AG09309 (cell line): ENCODE measurements at regions not wholly inside any gene's neighbourhood (a gene's known extent, or its start where the extent isn't known, plus 50 kb on each side); places are given as distances from the start of the nearest gene placed in this dataset.

ENCODE experiments used
- DNase-seq: peaks from one replicate; pipeline ENCODE4 v3.0.0-alpha.2; 2010; ENCODE audit warnings: low read depth
- H3K4me3 ChIP-seq: 2 replicates; pipeline ENCODE4 v1.5.1; 2011; ENCODE audit warnings: mild to moderate bottlenecking, low read depth, low read length, moderate library complexity; ENCODE audit not compliant: control insufficient read depth
- TF ChIP-seq, protein P1 (sequence below): IDR thresholded peaks from 2 replicates; pipeline ENCODE4 v1.5.1; 2011; ENCODE audit warnings: mild to moderate bottlenecking, low read depth, low read length, inconsistent platforms; ENCODE audit not compliant: insufficient read depth, control insufficient read depth; ENCODE audit errors: missing control alignments

DNA sequence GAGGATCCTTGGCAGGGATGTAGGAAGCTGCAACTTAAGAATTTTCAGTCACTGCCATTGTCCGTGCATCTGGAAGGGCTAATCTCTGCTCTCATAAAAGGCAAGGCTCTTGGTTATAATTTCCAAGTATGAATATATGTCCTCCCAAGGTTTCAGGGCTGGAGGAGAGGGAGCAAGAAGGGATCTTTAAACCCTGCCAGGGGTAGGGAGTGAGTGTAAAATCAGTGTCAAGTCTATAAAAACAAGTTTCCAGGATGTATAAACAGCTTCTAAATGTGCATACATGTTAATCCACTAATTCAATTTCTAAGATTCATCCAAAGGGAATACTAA lies 110.2 kb upstream of the CYRIA start:
- TF ChIP-seq, protein P1, sequence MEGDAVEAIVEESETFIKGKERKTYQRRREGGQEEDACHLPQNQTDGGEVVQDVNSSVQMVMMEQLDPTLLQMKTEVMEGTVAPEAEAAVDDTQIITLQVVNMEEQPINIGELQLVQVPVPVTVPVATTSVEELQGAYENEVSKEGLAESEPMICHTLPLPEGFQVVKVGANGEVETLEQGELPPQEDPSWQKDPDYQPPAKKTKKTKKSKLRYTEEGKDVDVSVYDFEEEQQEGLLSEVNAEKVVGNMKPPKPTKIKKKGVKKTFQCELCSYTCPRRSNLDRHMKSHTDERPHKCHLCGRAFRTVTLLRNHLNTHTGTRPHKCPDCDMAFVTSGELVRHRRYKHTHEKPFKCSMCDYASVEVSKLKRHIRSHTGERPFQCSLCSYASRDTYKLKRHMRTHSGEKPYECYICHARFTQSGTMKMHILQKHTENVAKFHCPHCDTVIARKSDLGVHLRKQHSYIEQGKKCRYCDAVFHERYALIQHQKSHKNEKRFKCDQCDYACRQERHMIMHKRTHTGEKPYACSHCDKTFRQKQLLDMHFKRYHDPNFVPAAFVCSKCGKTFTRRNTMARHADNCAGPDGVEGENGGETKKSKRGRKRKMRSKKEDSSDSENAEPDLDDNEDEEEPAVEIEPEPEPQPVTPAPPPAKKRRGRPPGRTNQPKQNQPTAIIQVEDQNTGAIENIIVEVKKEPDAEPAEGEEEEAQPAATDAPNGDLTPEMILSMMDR = no peak
- H3K4me3 ChIP-seq = no peak overlapping the region
- DNase-seq = no peak

DNA sequence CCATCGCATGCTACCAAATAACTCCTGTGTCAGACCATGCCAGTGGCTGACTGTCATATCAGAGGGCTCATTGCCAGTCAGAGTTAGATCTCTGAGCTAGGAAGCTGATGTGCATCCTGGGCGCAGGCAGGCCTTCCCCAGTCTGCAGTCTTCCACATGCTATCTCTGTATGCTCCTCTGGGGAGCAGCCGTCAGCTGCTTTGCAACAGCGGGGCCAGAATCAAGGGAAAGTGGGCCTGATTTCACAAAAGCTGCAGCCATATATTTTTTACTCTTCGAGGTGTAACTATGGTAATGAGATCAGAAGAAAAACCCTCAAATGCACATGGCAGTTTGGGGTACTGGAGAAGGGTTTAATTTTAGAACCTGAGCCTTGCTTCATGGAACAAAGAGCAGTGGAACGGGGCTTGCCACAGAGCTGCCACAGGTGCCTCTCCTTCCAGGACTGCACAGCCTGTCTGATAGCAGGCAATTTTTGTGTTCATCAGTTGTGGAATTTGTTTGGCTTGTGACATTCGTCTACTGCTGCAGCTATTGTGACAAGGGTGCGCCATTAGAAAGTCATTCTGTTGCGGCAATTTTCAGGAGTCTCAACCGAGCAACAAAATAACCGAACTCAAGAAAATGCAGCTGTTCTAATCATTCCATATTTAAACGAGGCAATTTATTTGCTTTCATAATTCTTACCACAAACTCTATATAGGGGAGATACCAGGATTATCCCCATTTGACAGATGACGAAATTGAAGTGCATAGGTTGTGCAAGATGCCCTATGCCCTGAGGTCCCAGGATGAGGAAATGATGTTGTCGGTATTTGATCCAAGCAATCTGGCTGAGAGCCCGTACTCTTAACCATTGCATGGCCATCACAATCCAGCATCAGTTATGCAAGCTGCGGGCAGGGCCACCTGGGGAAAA lies 109.6 kb upstream of the CYRIA start:
- DNase-seq = no peak
- TF ChIP-seq, protein P1 = peak; percentile 21

DNA sequence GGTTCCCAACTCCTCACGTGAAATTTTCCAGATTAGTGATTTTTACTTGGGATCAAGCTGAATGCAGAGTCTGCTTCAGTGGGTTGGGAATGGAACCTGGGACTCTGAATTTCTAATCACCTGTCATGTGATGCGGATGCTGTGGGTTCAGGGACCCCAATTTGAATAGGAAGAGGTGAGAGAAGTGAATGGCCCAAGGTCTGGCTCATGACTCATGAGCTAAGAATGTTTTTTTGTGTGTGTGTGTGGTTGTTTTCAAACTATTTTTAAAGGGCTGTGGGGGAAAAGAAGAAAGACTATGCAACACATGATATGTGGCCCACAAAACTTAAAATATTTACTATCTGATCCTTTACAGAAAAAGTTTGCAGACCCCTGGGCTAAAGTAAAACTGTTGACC lies 108.5 kb upstream of the CYRIA start:
- no peak for DNase-seq
- TF ChIP-seq, protein P1 = no peak
- no peak overlapping the region for H3K4me3 ChIP-seq

More for the DNA sequence above, 109.6 kb upstream of the CYRIA start:
- H3K4me3 ChIP-seq = no peak overlapping the region

DNA sequence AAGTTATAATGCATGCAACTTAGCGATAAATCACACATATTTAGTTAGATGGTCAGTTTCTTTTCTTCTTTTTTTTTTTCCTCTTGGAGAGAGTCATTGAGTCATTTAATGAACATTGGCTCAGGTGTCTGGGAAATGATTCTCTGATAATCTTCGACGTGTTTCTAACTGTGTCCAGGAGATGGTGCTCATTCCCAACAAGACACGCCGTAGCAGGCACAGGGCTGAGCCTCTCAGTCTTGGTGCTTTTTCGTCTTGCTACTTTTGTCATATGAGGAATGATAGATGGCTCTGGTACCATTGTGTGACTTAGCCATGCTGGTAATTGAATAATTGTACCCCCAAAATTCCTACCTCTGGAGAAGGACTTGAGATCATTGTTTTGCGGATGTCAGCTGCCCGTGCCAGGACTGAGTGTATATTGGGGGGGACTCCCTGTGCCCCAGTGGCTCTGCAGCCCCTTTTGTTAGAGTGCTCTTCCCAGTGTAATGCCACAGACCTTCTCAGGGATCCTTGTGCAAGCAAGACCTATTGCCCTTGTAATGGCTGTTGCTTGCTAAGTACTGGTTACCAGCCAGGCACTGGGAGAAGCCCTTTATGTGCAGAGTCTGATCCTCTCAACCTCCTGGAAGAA lies 107.6 kb upstream of the CYRIA start:
- H3K4me3 ChIP-seq = no peak overlapping the region
- DNase-seq = peak; percentile 25
- TF ChIP-seq, protein P1 = peak; percentile 71

DNA sequence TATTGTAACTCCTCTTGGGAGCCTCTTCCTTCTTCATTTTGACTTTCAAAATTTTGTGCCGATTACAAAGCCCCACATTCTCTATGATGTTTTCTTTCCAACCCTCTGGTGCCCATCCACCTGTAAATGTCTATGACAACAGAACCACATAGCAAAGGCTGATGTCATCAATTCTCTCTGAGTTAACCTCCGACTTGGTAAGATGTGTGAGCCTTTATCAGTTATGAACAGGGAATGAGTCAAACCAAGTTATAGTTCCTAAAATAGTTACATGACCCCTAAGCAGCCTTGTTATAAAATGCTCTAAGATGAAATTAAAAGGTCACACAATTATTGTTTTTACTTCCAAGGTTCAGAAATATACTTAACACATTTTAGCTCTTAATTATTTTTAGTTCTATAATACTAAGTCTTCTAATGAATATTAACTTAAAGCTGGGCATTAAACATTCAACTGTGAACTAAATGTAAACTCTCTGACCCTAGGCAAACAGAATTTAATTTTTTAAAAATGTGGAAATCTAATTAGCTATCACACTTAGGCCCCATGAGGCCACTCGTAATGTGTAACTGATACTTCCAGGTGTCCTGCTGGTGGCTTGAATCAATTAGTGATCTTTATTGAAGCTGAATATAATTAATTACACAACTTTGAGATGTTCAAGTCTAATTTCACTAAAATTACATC lies 102.3 kb upstream of the CYRIA start:
- no peak overlapping the region for H3K4me3 ChIP-seq
- TF ChIP-seq, protein P1 = no peak
- no peak for DNase-seq

DNA sequence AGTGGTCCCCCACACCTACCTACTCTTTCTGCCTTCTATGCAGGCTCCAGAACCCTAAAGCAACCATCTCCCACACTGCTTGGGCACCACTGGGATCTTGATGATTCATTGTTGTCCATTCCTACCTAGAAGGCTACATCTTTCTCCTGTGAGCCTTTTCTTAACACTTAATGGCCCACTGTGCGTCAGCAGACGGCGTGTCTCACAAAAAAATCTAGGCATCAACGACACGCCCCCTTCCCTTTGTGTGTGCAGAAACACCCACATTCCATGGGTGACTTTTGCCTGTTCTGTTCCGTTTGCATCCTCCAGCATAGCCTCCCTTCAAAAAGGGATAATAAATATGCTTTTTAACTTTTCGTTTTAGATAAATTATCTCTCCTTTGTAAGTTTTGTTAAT lies 99.7 kb upstream of the CYRIA start:
- TF ChIP-seq, protein P1 = no peak
- DNase-seq = no peak
- H3K4me3 ChIP-seq = no peak overlapping the region
